Left cardiac atrium (tissue), 4 donors: ENCODE measurements at regions not wholly inside any gene's neighbourhood (a gene's known extent, or its start where the extent isn't known, plus 50 kb on each side); places are given as distances from the start of the nearest gene placed in this dataset.
"Not testable (repeated sequence)": the region's sequence is repeated elsewhere in the genome, so short reads cannot be mapped to it uniquely, and the experiment has no call there.

Experiments used
- ATAC-seq, 2 donors: fragments of 200-7000 bp; cut with Tn5 transposase; one replicate each; pipeline ENCODE4 v1.9.1; 2020; ENCODE audit warnings: mild to moderate bottlenecking in 2 of 2, moderate library complexity in 2 of 2
- DNase-seq: peaks from one replicate; pipeline ENCODE4 v3.0.0-alpha.2; 2020
- intact Hi-C, 2 donors: fragments of 100-400 bp; cut with DNase I; formaldehyde crosslinking; loops; one replicate each; pipeline versions ENCODE4 v1.14.1 to v1.15.1; 2022 to 2023
- donor health status: DM: no; HTN: yes; CAD: no.
- donor health status: DM: no; HTN: yes; CAD: no; lungs with severe emphysema.
- donor health status: DM: yes; HTN: yes; CAD: no.
- donor health status: Dilated cardiomyopathy.

- DNase-seq (no peak), ATAC-seq (no peak)
- intact Hi-C loops = no loop called here
Observed at GRCh38 chr7:19336836-19337383, 191.7 kb upstream of the FERD3L start.

GRCh38 chr7:19333706-19334105, 188.5 kb upstream of the FERD3L start:
- intact Hi-C loops = no loop called here
- DNase-seq = no peak
- ATAC-seq = no peak

GRCh38 chr7:19327018-19327417, 181.8 kb upstream of the FERD3L start:
- DNase-seq = no peak
- ATAC-seq = peak; percentile 18 to 23
- intact Hi-C loops = no loop called here

GRCh38 chr7:19322002-19322401, 176.8 kb upstream of the FERD3L start:
- ATAC-seq (no peak), DNase-seq (no peak)
- intact Hi-C loops = no loop called here

GRCh38 chr7:19318287-19318686, 173.1 kb upstream of the FERD3L start:
- intact Hi-C loops = no loop called here

GRCh38 chr7:19317461-19317860, 172.2 kb upstream of the FERD3L start:
- ATAC-seq (no peak), DNase-seq (no peak)
- intact Hi-C loops = no loop called here

More at GRCh38 chr7:19318287-19318686, 173.1 kb upstream of the FERD3L start:
- DNase-seq (no peak), ATAC-seq (no peak)

GRCh38 chr7:19312416-19312815, 167.2 kb upstream of the FERD3L start:
- no peak for ATAC-seq
- intact Hi-C loops = no loop called here
- DNase-seq = no peak

- intact Hi-C loops = no loop called here
- ATAC-seq (no peak), DNase-seq (no peak)
Observed at GRCh38 chr7:19307554-19307953, 162.3 kb upstream of the FERD3L start.

- ATAC-seq (no peak), DNase-seq (no peak)
- intact Hi-C loops = no loop called here
Observed at GRCh38 chr7:19305698-19306097, 160.5 kb upstream of the FERD3L start.

GRCh38 chr7:19304086-19304485, 158.9 kb upstream of the FERD3L start:
- ATAC-seq = no peak
- intact Hi-C loops = no loop called here
- no peak for DNase-seq

- intact Hi-C loops = no loop called here
- ATAC-seq = no peak
- DNase-seq = no peak
Observed at GRCh38 chr7:19302731-19303130, 157.5 kb upstream of the FERD3L start.

GRCh38 chr7:19296617-19297016, 151.4 kb upstream of the FERD3L start:
- intact Hi-C loops = no loop called here
- DNase-seq (no peak), ATAC-seq (no peak)

GRCh38 chr7:19295376-19295775, 150.2 kb upstream of the FERD3L start:
- ATAC-seq = no peak
- no peak for DNase-seq
- intact Hi-C loops = no loop called here

- DNase-seq (no peak), ATAC-seq (no peak)
- intact Hi-C loops = no loop called here
Observed at GRCh38 chr7:19294619-19295018, 149.4 kb upstream of the FERD3L start.

GRCh38 chr7:19293431-19293830, 148.2 kb upstream of the FERD3L start:
- ATAC-seq = no peak
- no peak for DNase-seq
- intact Hi-C loops = no loop called here

GRCh38 chr7:19290968-19291367, 145.7 kb upstream of the FERD3L start:
- DNase-seq (no peak), ATAC-seq (no peak)
- intact Hi-C loops = no loop called here

- no peak for ATAC-seq
Observed at GRCh38 chr7:19290066-19290465, 144.8 kb upstream of the FERD3L start.

GRCh38 chr7:19284596-19285300, 139.5 kb upstream of the FERD3L start:
- intact Hi-C loops = loop anchor here in 1 of 2 donors (10.0 kb wide), 1 partner anchor 60 kb away; no protein-coding TSS in a partner anchor
- no peak for ATAC-seq
- no peak for DNase-seq

More at GRCh38 chr7:19290066-19290465, 144.8 kb upstream of the FERD3L start:
- intact Hi-C loops = no loop called here
- DNase-seq = no peak

- DNase-seq = no peak
- intact Hi-C loops = loop anchor here in 1 of 2 donors (10.0 kb wide), 1 partner anchor 59 kb away; no protein-coding TSS in a partner anchor
- no peak for ATAC-seq
Observed at GRCh38 chr7:19284136-19284535, 138.9 kb upstream of the FERD3L start.

GRCh38 chr7:19275000-19275399, 129.8 kb upstream of the FERD3L start:
- no peak for ATAC-seq
- no peak for DNase-seq
- intact Hi-C loops = no loop called here

GRCh38 chr7:19272329-19272728, 127.1 kb upstream of the FERD3L start:
- intact Hi-C loops, DNase-seq, ATAC-seq: not testable (repeated sequence)
